ENCODE measurements at regions not wholly inside any gene's neighbourhood (a gene's known extent, or its start where the extent isn't known, plus 50 kb on each side); places are given as distances from the start of the nearest gene placed in this dataset.

- no peak for DNase-seq (ENCODE audit: low spot score)
These were observed 161.9 kb downstream of the FOXL1 start for GRCh38 chr16:86740298-86740697.

- peak; percentile 85 for DNase-seq (ENCODE audit: low spot score)
These were observed 162.8 kb downstream of the FOXL1 start for GRCh38 chr16:86740906-86741799.

GRCh38 chr16:86747761-86748160 lies 169.4 kb downstream of the FOXL1 start:
- no peak for DNase-seq (ENCODE audit: low spot score)

GRCh38 chr16:86748652-86749051 lies 170.3 kb downstream of the FOXL1 start:
- DNase-seq (ENCODE audit: low spot score): no peak

GRCh38 chr16:86751076-86752030 lies 173.0 kb downstream of the FOXL1 start:
- peak; percentile 95 for DNase-seq (ENCODE audit: low spot score)

GRCh38 chr16:86752582-86753175 lies 174.3 kb downstream of the FOXL1 start:
- no peak for DNase-seq (ENCODE audit: low spot score)

GRCh38 chr16:86753399-86753798 lies 175.1 kb downstream of the FOXL1 start:
- no peak for DNase-seq (ENCODE audit: low spot score)

GRCh38 chr16:86755571-86756006 lies 177.2 kb downstream of the FOXL1 start:
- DNase-seq (ENCODE audit: low spot score): no peak

- DNase-seq (ENCODE audit: low spot score): no peak
These were observed 178.7 kb downstream of the FOXL1 start for GRCh38 chr16:86756882-86757703.

GRCh38 chr16:86757704-86758040 lies 179.3 kb downstream of the FOXL1 start:
- DNase-seq (ENCODE audit: low spot score): no peak

- DNase-seq (ENCODE audit: low spot score): no peak
These were observed 180.6 kb downstream of the FOXL1 start for GRCh38 chr16:86758932-86759331.

- DNase-seq (ENCODE audit: low spot score): peak; percentile 50
These were observed 183.0 kb downstream of the FOXL1 start for GRCh38 chr16:86761111-86762031.

- DNase-seq (ENCODE audit: low spot score): no peak
These were observed 183.7 kb downstream of the FOXL1 start for GRCh38 chr16:86762095-86762494.

GRCh38 chr16:86763819-86764218 lies 185.5 kb downstream of the FOXL1 start:
- DNase-seq (ENCODE audit: low spot score): no peak

GRCh38 chr16:86764551-86764950 lies 186.2 kb downstream of the FOXL1 start:
- no peak for DNase-seq (ENCODE audit: low spot score)

- no peak for DNase-seq (ENCODE audit: low spot score)
These were observed 187.2 kb downstream of the FOXL1 start for GRCh38 chr16:86765389-86766026.

- DNase-seq (ENCODE audit: low spot score): no peak
These were observed 188.4 kb downstream of the FOXL1 start for GRCh38 chr16:86766700-86767099.

- DNase-seq (ENCODE audit: low spot score): no peak
These were observed 190.0 kb downstream of the FOXL1 start for GRCh38 chr16:86768228-86768791.

- no peak for DNase-seq (ENCODE audit: low spot score)
These were observed 190.7 kb downstream of the FOXL1 start for GRCh38 chr16:86768999-86769398.

Measured in H4 (cell line).